ENCODE measurements at regions not wholly inside any gene's neighbourhood (a gene's known extent, or its start where the extent isn't known, plus 50 kb on each side); places are given as distances from the start of the nearest gene placed in this dataset.

GRCh38 chr11:28835317-28835716, 727.1 kb downstream of the METTL15 start:
- ChIA-PET POLR2A (no interaction called here), CTCF (interaction anchor here (1.0 to 1.8 kb wide), 2 partner anchors 11 kb away, joined by 3 to 8 read pairs; no protein-coding TSS in a partner anchor)

GRCh38 chr11:28834877-28835276, 726.7 kb downstream of the METTL15 start:
- CTCF ChIA-PET, result interaction anchor here (1.0 to 1.8 kb wide), 2 partner anchors 10 to 11 kb away, joined by 3 to 8 read pairs; no protein-coding TSS in a partner anchor
- POLR2A ChIA-PET, result no interaction called here
- no peak for TF ChIP-seq CTCF (IDR thresholded peaks at IDR 0.05; ENCODE audit: control extremely low read depth, extremely low read depth, low read depth, missing control alignments)
- DNase-seq (ENCODE audit: extremely low spot score), result no peak

More at GRCh38 chr11:28835317-28835716, 727.1 kb downstream of the METTL15 start:
- no peak for DNase-seq (ENCODE audit: extremely low spot score)
- TF ChIP-seq CTCF (IDR thresholded peaks at IDR 0.05; ENCODE audit: control extremely low read depth, extremely low read depth, low read depth, missing control alignments), result no peak

DNA sequence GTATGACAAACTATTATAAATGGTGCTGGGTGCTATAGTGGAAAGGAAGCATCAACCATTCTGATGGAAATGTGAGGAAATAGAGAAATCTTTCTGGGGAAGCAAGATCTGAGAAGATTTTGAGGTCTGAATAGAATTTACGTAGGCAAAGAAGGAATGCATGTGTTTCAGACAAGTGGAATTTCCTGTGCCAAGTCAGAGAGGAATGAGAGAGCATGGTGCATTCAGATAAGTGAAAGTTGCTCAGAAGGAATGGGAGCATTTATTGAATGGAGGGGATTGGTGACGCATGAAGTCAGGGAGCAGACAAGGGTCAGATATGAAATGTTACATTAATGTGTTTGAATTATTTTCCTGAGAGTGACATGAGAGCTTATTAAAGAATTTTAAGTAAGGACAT, 725.5 kb downstream of the METTL15 start:
- POLR2A ChIA-PET, result no interaction called here
- no peak for DNase-seq (ENCODE audit: extremely low spot score)
- CTCF ChIA-PET, result interaction anchor here (0.7 to 1.8 kb wide), 2 partner anchors 9 to 12 kb away, joined by 3 to 8 read pairs; no protein-coding TSS in a partner anchor
- no peak for TF ChIP-seq CTCF (IDR thresholded peaks at IDR 0.05; ENCODE audit: control extremely low read depth, extremely low read depth, low read depth, missing control alignments)

GRCh38 chr11:28833169-28833568, 725.0 kb downstream of the METTL15 start:
- no peak for DNase-seq (ENCODE audit: extremely low spot score)
- ChIA-PET CTCF (no interaction called here), POLR2A (no interaction called here)
- TF ChIP-seq CTCF (IDR thresholded peaks at IDR 0.05; ENCODE audit: control extremely low read depth, extremely low read depth, low read depth, missing control alignments), result no peak

- no peak for DNase-seq (ENCODE audit: extremely low spot score)
- no peak for TF ChIP-seq CTCF (IDR thresholded peaks at IDR 0.05; ENCODE audit: control extremely low read depth, extremely low read depth, low read depth, missing control alignments)
- POLR2A ChIA-PET, result no interaction called here
- CTCF ChIA-PET, result interaction anchor here (1.1 kb wide), 1 partner anchor 10 kb away, joined by 3 read pairs; no protein-coding TSS in a partner anchor
Observed at GRCh38 chr11:28826807-28827206, 718.6 kb downstream of the METTL15 start.

- no peak for TF ChIP-seq CTCF (IDR thresholded peaks at IDR 0.05; ENCODE audit: control extremely low read depth, extremely low read depth, low read depth, missing control alignments)
- ChIA-PET CTCF (no interaction called here), POLR2A (no interaction called here)
- DNase-seq (ENCODE audit: extremely low spot score), result no peak
Observed at GRCh38 chr11:28822576-28822975, 714.4 kb downstream of the METTL15 start.

Measured in GM10248 (cell line).